Fibroblast of skin of scalp (primary cell): ENCODE measurements at regions not wholly inside any gene's neighbourhood (a gene's known extent, or its start where the extent isn't known, plus 50 kb on each side); places are given as distances from the start of the nearest gene placed in this dataset.
"Not testable (repeated sequence)": the region's sequence is repeated elsewhere in the genome, so short reads cannot be mapped to it uniquely, and the experiment has no call there.

Experiments
- DNase-seq: peaks from one replicate; pipeline ENCODE4 v3.0.0-alpha.2; 2013

DNA sequence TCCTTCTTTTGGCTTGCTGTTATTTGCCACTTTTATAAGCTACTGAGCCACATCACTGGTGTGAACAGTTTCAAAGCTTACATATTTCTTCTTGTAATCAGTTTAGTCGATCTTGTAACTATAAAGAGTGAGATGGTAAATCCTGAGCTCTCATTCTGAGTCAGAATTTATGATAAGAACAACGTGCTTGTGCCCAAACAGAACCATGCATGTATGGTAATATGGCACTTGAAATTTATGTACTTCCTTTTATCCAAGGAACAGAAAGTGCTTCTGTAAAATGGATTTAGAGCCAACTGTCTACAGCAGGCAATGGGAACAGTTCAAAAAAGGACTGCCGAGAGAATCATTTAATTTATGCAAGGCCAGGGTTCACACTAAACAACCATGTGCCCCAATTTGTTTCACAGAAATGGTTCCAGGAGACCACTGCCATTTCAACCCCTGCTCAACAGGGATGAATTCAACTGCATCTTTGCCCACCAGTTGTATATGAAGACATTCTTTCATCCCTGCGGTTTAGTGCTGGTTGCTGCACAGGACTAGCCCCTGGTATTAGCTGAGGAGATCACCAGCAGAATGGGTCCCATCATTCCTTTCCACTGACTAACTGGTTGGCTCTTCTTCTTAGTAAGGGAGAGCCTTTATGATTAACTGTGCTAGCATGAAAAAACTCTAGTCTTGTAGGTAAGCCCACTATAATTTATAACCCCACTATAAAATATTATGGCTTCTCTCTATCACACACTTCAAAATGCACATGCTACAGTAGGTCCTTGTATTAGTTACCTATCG lies 162.9 kb upstream of the PGRMC2 start:
- peak; percentile 23 for DNase-seq

DNA sequence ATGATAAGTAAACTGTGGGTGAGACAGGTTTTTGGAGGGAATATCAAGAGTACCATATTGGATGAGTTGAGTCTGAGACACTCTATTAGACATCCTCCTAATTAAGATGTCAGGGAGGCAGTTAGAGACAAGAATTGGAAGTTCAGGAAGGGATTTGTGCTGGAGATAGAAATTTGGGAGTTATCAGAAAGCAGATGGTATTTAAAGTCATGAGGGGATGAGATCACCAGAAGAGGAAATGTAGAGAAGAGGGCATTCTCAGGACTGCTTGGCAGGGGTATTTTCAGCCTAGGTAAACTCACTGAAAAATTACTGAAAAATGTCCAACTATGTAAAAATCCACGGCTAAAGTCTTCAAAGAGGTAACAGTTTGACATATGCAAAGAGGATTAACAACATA lies 161.6 kb upstream of the PGRMC2 start:
- no peak for DNase-seq

DNA sequence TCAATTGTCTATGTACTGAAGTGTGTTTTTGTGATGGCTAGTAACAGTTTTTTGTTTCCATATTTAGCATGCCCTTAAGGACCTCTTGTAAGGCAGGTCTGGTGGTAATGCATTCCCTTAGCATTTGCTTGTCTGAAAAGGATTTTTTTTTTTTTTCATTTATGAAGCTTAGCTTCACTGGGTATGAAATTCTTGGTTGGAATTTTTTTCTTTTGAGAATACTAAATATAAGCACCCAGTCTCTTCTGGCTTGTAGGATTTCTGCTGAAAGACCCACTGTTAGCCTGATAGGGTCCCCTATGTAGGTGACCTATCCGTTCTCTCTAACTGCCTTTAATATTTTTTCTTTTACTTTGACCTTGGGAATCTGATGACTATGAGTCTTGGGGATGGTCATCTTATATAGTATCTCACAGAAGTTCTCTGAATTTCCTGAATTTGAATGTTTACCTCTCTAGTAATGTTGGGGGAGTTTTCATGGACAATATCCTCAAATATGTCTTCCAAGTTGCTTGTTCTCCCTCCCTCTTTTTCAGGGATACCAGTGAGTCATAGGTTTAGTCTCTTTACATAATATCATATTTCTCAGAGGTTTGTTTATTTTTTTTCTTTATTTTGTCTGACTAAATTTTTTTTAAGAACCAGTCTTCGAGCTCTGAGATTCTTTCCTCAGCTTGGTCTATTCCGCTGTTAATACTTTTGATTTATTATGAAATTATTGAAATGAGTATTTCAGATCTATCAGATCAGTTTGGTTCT lies 157.1 kb upstream of the PGRMC2 start:
- DNase-seq, result no peak

GRCh38 chr4:128440923-128441322 lies 153.3 kb upstream of the PGRMC2 start:
- DNase-seq, result no peak

DNA sequence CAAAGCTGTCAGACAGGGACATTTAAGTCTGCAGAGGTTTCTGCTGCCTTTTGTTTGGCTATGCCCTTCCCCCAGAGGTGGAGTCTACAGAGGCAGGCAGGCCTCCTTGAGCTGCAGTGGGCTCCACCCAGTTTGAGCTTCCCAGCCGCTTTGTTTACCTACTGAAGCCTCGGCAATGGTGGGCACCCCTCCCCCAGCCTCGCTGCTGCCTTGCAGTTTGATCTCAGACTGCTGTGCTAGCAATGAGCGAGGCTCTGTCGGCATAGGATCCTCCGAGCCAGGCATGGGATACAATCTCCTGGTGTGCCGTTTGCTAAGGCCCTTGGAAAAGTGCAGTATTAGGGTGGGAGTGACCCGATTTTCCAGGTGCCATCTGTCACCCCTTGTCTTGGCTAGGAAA lies 149.4 kb upstream of the PGRMC2 start:
- DNase-seq, result not testable (repeated sequence)

DNA sequence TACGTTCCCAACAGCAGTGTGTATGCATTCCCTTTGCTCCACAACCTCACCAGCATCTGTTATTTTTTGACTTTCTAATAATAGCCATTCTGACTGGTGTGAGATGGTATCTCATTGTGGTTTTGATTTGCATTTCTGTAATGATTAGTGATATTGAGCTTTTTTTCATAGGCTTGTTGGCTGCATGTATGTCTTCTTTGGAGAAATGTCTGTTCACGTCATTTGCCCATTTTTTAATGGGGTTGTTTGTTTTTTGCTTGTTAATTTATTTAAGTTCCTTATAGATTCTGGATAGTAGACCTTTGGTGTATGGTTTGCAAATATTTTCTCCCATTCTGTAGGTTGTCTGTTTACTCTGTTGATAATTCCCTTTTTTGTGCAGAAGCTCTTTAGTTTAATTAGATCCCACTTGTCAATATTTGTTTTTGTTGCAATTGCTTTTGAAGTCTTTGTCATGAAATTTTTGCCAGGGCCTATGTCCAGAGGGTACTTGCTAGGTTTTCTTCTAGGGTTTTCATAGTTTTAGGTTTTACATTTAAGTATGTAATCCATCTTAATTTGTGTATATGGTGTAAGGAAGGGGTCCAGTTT lies 141.5 kb upstream of the PGRMC2 start:
- DNase-seq, result not testable (repeated sequence)

DNA sequence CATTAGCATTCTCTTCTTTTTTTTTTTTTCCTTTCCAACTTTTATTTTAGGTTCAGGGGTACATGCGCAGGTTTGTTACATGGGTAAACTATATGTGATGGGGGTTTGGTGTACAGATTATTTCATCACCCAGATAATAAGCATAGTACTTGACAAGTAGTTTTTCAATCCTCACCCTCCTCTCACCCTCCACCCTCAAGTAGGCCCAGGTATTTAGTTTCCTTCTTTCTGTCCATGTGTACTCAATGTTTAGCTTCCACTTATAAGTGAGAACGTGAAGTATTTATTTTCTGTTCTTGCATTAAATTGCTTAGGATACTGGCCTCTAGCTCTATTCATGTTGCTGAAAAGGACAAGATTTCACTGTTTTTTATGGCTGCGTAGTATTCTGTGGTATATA lies 140.8 kb upstream of the PGRMC2 start:
- no peak for DNase-seq

DNA sequence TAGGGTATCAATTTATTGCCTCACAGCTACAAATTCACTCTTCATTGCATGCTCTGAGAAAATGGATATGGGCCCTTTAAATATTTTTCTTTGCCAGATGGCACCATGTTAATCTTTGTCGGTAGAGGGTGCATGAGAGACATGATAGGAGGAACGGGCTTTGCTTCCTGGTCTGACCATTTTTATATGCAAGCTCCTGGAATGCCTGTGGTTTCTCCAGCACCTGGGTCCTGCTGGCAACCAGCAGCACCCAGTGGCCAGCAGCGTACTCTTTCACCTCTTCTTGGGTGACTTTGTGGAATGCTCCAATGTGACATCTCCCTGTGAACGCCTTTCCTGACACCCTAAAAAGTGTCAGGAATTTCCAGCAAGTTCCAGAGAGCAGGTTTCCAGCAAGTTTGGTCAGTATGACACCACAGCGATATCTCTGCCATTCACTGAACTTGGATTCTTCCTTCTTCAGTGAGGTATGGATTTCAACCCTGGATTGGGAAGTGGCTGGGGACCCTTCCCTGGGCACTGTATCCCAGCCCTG lies 140.3 kb upstream of the PGRMC2 start:
- DNase-seq, result peak; percentile 73

GRCh38 chr4:128424527-128425497 lies 137.2 kb upstream of the PGRMC2 start:
- peak; percentile 42 for DNase-seq

GRCh38 chr4:128422296-128422695 lies 134.7 kb upstream of the PGRMC2 start:
- not testable (repeated sequence) for DNase-seq

- DNase-seq, result no peak
Measured at GRCh38 chr4:128416921-128417320, 129.3 kb upstream of the PGRMC2 start.

DNA sequence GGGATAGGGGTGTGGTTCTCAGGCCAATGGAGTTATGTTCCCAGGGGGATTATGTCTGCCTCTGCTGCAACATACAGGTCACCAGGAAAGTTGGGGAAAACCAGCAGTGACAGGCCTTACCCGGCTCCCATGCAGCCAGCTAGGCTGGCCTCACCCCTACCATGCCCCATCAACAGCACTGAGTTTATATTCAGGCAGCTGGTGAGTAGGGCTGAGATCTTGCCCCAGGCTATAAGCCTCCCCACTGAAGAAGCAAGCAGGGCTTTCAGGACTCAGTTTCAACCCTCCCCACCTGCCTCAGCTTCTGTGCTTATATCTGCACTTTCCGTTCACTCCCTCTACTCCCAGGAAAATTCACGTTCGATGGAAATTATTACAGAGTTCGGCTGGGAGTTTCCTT lies 122.4 kb upstream of the PGRMC2 start:
- no peak for DNase-seq

DNA sequence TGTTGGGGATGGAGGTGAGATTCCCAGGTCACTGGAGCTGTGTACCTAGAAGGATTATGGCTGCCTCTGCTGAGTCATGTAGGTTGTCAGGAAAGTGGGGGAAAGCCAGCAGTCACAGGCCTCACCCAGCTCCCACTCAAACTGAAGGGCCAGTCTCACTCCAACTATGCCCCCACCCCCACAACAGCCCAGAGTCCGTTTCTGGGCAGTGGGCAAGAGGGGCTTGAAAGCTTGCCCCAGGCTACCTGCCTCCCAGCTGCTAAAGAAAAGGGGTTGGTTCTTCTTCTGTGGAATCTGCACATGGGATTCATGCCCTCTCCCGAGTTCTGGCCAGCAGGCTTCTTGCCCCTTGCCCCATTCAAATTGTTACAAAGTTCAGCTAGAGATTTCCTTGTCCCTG lies 116.0 kb upstream of the PGRMC2 start:
- DNase-seq, result no peak

- DNase-seq, result no peak
Measured at GRCh38 chr4:128394778-128395177, 107.2 kb upstream of the PGRMC2 start.

DNA sequence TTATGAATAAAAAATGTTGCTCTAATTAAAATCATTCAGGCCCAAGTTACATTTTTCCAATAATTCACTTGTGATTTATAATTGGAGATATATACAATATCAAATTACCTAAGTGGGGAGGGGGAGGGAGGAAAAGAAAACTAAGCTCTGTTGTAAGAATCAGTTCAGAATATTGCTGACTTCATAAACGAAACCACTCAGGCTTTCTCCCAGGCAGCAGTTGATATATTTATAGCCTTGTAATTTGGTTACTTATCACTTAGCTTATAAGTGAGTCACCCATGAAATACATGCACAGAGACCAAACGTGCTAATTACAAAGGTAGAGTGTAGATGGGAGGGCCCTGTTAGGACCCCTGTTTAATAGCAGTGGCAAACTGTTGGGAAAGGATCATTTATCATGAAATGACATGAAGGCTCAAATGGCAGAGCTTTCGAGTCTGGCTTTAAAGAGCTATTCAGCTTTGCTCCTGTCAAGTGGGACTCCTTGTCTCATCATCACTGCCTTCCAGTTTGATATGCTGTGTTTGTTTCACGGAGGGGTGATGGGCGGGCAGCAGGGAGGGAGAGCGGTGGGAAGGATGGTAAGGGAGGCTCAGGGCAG lies 105.6 kb upstream of the PGRMC2 start:
- DNase-seq, result peak; percentile 83

DNA sequence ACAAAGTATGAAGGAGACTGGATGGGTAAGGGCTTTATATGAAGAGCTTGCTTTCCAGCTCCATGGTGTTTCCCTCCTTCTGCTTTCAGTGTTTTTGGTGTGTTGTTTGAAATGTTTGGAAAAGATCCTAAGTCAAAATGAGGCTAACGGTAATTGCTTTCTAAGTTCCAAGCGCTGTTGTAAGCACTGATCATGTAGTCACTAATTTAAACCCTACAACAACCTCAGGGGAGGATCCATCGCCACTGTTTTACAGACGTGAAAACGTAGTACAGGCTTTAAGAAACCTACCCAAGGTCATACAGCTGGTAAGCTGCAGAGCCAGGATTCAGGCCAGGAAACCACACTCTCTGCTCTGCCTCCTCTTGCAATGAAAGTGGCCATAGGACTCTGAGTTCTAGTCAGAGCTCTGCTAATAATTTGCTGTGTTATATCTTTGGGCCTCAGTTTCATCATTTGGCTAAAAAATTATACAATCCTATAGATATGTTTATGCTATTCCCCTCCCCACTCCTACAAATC lies 102.9 kb upstream of the PGRMC2 start:
- DNase-seq, result no peak

DNA sequence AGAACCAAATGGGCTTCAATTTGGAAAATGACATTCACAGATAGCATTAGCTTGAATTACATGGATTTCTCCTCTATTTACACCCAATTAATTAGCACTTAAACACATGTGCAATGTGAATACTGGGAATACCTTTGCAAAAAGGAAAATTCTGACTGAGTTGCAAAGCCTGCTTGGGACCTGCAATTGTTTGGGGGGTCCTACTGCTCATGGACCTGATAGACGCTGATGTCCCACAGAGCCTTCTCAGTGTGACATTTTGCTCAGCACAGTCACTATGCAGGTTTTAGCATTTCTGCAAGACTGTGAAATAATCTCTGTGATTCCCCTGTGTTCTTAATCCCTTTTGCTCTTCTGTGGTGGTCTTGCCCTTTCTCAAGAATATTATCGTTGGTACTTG lies 101.2 kb upstream of the PGRMC2 start:
- no peak for DNase-seq

- peak; percentile 60 for DNase-seq
Measured at GRCh38 chr4:128388352-128388630, 100.7 kb upstream of the PGRMC2 start.

GRCh38 chr4:128387600-128388351 lies 100.2 kb upstream of the PGRMC2 start:
- DNase-seq, result peak; percentile 74

- peak; percentile 98 for DNase-seq
Measured at GRCh38 chr4:128386761-128387599, 99.4 kb upstream of the PGRMC2 start.
